AML-193 (cell line): ENCODE measurements at regions not wholly inside any gene's neighbourhood (a gene's known extent, or its start where the extent isn't known, plus 50 kb on each side); places are given as distances from the start of the nearest gene placed in this dataset.
"Not testable (repeated sequence)": the region's sequence is repeated elsewhere in the genome, so short reads cannot be mapped to it uniquely, and the experiment has no call there.

ENCODE experiments used
- DNase-seq, 2 experiments: peaks; one replicate each; lab custom pipeline; 2025; lab: John Stamatoyannopoulos, UW

DNA sequence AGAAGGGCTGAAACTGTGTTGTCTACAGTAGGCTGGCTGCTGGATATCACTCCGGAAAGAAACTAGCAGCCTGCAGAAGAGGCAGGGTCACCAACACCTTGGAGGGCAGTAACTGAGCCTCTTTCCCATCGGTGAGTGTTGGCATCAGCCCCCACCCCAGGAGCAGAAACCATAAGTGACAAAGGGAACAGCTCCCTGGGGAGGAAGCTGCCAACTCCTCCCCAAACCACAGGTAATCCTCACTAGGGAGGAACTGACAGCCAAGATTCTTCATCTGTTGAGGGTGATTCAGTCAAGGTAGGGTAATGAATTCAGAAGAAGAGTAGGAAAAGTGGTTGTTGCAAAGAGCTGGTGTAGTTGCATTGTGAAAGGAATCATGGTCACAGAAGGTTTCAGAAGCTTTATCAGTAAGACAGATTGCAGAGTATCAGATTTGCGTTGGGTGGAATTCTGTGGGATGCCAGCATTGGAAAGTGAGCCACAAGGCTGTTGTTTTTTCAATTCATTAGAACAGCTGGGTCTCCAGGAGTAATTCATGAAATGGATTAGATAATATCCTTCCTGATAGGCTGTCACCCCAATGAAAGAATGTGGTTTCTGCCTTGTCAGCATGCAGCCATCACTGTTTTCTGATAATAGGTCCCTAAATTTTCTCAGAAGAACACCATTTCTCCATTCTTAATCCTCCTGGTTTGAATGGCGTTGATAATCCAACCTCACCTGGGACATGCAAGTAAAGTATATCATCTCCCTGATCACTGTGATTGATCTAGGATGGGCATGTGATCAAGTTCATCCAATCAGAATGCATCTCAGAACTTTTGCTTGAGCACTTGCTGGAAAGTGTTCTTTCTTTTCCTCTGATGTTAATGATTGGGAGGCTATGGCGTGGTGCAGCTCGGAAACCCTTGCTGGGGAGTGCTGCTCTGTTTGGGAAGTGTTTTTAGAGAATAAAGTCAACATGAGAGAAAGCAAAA lies 75.0 kb upstream of the CTBP2 start:
- DNase-seq: no peak

DNA sequence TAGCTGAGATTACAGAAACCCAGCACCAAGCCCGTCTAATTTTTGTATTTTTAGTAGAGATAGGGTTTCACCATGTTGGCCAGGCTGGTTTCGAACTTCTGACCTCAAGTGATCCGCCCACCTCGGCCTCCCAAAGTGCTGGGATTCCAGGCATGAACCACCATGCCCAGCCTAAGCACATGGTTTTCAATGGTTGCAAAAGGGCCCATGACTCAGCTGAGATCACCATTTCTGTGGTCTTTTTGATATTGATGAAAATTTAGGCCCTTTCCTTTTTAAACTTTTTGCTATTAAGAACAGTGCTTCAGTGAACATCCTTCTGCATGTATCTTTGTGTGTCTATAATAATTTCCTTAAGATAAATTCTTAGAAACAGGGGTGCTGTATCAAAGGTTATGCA lies 74.2 kb upstream of the CTBP2 start:
- not testable (repeated sequence) for DNase-seq

GRCh38 chr10:125233726-125234125 lies 73.4 kb upstream of the CTBP2 start:
- no peak for DNase-seq

DNA sequence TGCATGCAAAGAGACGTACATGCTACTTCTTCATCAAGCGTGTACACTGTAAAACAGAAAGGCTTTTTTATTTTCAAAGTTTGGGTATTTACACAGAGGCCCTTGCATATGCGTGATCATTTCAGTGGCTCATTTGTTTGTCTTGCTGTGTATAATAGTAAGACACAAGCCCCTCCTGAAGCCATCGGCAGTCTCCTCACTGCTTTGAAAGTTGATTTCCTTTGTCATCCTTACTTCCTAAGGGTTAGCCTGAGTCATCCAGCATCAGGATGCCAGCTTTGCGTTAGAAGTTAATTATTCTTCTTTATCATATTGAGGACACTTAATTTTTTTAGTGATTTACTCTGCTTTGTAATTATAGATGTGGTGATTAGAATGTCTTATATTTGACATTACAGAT lies 72.5 kb upstream of the CTBP2 start:
- DNase-seq: no peak

DNA sequence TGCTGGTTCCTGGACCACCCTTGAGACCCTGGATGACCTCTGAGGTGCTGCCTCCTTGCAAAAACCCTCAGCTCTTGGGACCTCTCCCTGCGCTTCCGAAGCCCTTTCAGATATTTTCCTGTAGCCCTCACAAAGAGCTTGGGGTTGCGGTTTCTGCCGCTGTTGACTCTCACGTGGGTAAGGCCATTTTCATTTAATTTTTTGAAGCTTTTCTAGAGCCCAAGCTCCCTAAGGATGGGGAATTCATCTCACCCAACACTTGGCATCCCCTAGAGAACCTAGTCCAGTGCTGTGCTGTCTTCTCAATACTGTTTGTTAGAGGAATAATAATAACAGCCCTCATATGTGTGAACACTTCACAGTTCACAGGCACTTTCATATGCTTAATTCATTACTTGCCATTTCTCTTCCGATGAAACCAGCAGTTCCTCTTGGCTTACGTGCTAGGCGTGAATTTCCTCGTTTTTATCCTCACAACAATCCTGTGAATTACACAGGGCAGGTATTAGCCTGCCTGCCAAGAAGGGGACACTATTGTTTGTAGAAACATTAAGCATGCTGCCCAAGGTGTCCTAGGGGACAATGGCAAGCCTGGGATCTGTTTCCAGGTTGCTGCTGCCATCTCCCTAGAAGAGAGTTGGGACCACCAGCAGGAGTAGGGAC lies 71.6 kb upstream of the CTBP2 start:
- DNase-seq: no peak

DNA sequence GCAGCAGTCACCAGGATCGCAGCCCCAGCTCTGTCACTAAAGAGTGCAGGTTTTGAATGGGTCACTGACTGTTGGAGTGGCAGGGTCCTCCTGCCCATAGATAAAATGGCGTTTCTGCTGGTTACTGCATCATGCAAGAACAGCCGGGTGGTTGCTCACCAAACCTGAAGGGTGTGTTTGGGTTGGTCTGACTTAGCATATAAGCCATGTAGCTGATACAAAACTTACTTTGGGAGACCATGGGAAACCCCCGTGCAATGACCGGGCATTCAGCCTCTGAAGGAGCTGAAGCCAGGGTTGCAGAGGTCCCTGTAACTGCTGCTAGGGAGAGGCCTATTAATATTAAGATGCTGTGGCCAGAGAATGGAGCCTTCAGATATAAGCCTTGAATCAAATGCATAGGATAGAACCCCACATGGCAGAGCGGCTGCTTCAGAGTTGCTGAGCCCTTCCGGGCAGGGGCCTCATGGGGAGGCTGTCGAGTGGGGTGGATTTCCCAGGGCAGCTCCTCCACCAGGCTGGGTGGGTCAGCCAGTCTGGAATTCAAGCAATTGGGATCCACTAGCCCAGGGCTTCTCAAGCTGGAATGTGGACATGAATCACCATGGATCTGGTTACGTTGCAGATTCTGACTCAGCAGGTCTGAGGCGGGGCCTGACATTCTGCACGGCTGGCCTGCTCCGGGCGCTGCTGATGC lies 70.9 kb upstream of the CTBP2 start:
- no peak for DNase-seq

DNA sequence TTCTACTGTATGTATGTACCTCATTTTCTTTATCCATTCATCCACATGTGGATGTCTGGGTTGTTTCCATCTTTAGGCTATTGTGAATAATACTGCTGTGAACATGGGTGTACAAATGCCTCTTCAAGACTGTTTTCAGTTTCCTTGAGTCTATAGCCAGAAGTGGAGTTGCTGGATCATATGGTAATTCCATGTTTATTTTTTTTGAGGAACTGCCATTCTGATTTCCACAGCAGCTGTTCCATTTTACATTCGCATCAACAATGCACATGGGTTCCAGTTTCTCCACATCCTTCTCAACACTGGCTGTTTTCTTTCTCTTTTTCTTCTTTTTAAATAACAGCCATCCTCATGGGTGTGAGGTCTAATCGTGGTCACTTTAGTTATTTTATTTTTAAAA lies 69.9 kb upstream of the CTBP2 start:
- DNase-seq: no peak

DNA sequence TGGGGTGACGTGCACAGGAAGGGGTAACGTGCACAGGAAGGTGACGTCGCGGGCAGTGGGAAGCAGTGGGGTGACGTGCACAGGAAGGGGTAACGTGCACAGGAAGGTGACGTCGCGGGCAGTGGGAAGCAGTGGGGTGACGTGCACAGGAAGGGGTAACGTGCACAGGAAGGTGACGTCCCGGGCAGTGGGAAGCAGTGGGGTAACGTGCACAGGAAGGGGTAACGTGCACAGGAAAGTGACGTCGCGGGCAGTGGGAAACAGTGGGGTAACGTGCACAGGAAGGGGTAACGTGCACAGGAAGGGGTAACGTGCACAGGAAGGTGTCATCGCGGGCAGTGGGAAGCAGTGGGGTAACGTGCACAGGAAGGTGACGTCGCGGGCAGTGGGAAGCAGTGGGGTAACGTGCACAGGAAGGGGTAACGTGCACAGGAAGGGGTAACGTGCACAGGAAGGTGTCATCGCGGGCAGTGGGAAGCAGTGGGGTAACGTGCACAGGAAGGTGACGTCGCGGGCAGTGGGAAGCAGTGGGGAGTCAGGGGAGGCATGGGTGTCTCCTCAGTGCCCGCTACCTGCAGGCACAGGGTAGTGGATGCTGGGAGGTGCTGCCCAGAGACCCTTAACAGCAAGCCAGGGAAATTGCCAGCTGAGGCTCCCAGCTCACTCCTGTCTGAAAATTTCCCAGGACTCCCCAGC lies 68.0 kb upstream of the CTBP2 start:
- DNase-seq: not testable (repeated sequence)

GRCh38 chr10:125227546-125227945 lies 67.2 kb upstream of the CTBP2 start:
- no peak for DNase-seq

DNA sequence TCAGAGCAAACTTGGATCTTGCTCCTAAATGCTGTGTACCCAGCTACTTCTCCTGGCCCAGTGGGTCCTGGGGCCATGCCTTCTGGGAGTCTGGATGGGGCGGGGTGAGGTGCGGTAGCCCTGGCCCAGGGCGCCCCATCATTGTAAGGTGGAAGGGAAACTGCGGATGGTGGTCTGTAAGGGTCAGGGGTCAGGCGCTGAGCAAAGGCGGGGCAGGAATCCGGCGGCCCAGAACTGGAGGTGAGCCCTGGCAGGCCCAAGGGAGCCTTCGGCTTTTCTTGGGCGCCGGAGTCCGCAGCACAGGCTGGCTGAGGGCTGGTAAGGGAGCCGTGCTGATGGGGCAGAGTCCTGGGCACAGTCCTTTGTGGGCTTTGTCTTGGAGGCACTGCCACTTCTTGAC lies 66.5 kb upstream of the CTBP2 start:
- DNase-seq: no peak

DNA sequence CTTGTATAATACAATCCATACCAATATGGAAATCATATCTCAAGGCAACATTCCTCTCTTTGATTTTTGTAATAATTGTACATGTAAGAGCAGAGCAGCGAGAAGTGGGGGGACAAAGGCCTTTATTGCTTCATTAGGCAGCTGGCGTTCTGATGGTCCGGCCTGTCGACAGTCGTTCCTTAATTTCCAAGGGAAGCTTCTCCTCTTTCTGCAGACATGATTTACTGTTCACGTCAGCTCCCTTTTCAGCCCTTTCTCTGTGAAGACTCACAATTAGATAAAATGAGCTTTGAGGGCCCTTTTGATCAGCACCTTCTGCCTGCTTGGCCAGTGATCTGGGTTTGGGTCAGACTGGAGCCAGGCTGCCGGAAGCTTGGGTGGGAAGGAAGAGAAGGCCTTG lies 65.6 kb upstream of the CTBP2 start:
- DNase-seq: no peak

- DNase-seq: no peak
These were observed 64.7 kb upstream of the CTBP2 start for GRCh38 chr10:125225051-125225450.

DNA sequence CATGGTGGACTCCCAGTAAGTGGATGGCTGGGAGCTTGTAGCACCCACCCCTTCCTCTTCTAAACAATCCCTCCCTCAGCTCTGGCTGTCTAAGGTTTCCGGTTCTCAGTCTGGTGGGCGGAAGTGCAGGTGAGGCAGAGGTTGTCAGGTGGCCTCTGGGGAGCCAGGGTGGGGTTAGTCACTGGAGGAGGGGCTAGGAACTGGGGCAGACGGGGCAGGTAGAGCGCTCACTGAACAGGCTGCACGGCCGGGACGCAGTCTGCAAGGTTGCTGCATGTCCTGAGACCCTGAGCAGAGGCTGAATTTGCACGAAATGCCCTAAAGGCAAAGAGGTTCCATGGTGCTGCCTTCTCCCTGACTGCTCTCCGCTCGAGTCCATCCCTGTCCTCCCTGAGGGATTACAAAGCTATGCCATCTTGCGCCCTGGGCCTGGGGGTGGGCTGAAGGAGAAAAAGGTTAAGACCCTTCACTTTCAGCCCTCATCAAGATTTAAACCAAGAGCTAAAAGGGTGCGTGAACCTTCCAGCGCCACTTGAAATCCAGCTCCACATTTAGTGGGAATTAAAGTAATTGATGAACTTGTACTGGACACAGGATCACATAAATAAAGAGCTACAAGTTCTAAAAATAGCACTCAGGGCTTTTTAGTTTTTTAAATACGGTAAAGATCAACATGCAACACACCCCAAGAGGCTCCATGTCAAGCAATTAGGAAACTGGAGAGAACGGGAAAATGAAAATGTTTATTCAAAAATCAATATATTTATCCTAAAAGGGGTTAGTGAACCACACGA lies 62.3 kb upstream of the CTBP2 start:
- no peak for DNase-seq

GRCh38 chr10:125221716-125222115 lies 61.4 kb upstream of the CTBP2 start:
- no peak for DNase-seq

DNA sequence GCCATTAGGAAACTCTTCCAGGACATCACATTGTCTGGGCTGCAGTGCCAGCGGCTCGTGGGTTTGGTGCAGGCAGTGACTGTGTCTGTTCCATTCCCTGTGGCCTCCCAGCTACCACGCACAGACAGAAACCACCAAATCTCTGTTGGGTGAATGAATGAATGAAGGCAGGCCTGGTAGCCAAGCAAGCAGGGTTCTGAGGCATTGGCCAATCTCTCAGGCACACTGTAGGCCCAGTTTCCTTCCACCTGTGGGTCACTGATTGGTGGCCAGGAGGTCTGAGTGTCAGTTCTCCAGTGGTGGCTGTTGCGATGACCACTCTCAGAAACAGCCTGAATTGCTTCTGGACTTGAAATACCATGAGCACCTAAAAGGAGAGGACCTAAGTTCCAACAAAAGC lies 59.4 kb upstream of the CTBP2 start:
- DNase-seq: no peak

- no peak for DNase-seq
These were observed 58.6 kb upstream of the CTBP2 start for GRCh38 chr10:125218967-125219366.

DNA sequence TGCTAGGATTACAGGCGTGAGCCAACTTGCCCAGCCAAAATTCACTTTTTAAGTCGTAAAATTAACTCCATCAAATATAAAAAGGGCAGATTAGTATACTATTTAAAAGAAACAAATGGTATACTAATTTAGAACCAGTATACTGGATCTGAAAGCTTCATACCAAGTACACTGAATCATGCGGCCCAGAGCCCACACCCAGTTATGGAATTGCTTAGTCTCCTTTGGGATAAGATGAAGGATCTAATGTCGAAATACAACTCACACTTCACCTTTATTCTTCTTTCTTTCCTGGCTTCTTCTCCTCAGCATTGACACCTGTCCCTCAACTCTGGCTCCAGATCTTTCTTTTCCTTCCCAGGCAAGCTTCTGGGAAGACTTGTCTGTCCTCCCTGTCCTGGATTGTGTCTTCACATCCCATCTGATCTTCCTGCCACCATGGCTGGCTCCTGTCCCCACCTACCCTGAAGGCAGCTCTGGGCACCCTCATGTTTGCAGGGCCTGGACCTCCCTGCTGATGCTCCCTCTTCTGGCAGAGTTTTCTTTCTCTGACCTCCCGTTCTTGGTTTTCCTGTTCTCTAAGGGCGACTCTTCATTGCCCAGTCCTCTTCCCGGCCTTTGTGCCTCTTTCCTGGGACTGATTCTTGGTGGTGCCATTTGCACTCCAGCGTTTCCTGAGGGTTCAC lies 57.8 kb upstream of the CTBP2 start:
- DNase-seq: no peak

- no peak for DNase-seq
These were observed 56.5 kb upstream of the CTBP2 start for GRCh38 chr10:125216861-125217260.

GRCh38 chr10:125216309-125216708 lies 55.9 kb upstream of the CTBP2 start:
- no peak for DNase-seq

DNA sequence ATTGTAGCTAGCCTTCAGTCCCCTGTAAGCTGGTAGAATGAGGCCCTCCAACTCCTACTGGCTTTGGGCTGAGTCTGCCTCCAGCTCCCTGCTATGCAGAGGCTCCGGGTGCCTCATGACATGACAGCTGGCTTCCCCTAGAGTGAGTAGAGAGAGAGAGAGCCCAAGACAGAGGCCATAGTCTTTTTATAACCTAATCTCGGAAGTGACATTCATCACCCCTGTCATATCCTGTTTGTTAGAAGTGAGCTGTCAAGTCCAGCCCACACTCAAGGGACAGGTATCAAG lies 53.9 kb upstream of the CTBP2 start:
- no peak for DNase-seq
